ENCODE measurements at regions not wholly inside any gene's neighbourhood (a gene's known extent, or its start where the extent isn't known, plus 50 kb on each side); places are given as distances from the start of the nearest gene placed in this dataset.
A peak's percentile ranks its signal among the peaks of the same experiment; 100 is the strongest.

DNA sequence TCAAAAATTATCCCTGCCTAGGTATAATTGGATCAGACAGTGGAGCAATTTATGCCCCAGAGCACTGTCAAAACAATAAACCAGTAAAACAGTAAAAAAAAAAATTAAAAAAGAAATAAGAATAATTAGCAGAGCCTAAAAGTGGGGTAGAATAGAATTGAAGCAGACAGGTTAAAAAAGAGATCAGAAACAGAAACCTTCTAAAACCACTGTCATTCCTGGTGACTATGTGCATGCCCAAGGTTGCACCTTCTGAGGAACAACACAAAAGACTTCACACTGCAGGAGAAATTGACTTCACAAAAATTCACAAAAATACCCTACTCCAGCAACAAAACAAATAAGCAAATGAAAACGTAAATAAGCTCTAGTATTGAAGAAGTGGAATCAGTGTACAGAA is 168.6 kb downstream of the SPANXA1 start:
- ChIA-PET POLR2A (no interaction called here), CTCF (no interaction called here)
- no peak overlapping the region for H3K27ac ChIP-seq
- WGBS (ENCODE audit: missing lambda C conversion rate) = 95% methylated on average over 1 of the region's 1 CpG
- DNase-seq (ENCODE audit: low read depth in 1 of 2, low spot score in 1 of 2) = no peak
- FAIRE-seq = peak; percentile 63
- no peak overlapping the region for H3K4me2 ChIP-seq
- H3K4me1 ChIP-seq = no peaks in the 10 kb centered on the region
- no peak for TF ChIP-seq CHD4 (IDR thresholded peaks at IDR 0.05; ENCODE audit: borderline replicate concordance)
- TF ChIP-seq MYC (IDR thresholded peaks at IDR 0.05; ENCODE audit: borderline replicate concordance, low read length) = no peak
- no peak for TF ChIP-seq HEYL (CRISPR knock-in tag; IDR thresholded peaks at IDR 0.05)
- TF ChIP-seq, protein P1, sequence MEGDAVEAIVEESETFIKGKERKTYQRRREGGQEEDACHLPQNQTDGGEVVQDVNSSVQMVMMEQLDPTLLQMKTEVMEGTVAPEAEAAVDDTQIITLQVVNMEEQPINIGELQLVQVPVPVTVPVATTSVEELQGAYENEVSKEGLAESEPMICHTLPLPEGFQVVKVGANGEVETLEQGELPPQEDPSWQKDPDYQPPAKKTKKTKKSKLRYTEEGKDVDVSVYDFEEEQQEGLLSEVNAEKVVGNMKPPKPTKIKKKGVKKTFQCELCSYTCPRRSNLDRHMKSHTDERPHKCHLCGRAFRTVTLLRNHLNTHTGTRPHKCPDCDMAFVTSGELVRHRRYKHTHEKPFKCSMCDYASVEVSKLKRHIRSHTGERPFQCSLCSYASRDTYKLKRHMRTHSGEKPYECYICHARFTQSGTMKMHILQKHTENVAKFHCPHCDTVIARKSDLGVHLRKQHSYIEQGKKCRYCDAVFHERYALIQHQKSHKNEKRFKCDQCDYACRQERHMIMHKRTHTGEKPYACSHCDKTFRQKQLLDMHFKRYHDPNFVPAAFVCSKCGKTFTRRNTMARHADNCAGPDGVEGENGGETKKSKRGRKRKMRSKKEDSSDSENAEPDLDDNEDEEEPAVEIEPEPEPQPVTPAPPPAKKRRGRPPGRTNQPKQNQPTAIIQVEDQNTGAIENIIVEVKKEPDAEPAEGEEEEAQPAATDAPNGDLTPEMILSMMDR (IDR thresholded peaks at IDR 0.05) = no peak
- TF ChIP-seq CBX8 (IDR thresholded peaks at IDR 0.05) = no peak
- no peak for TF ChIP-seq GATA3 (IDR thresholded peaks at IDR 0.05; ENCODE audit: borderline replicate concordance)
- TF ChIP-seq NFE2L2 (conservative IDR thresholded peaks at IDR 0.05; ENCODE audit: low read length) = no peak
- TF ChIP-seq SREBF2 (IDR thresholded peaks at IDR 0.05) = no peak
- no peak for TF ChIP-seq MAZ (IDR thresholded peaks at IDR 0.05; ENCODE audit: borderline replicate concordance, low read depth, low read length)
- TF ChIP-seq, protein P2, sequence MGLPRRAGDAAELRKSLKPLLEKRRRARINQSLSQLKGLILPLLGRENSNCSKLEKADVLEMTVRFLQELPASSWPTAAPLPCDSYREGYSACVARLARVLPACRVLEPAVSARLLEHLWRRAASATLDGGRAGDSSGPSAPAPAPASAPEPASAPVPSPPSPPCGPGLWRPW (IDR thresholded peaks at IDR 0.05) = no peak
- TF ChIP-seq, protein P3, sequence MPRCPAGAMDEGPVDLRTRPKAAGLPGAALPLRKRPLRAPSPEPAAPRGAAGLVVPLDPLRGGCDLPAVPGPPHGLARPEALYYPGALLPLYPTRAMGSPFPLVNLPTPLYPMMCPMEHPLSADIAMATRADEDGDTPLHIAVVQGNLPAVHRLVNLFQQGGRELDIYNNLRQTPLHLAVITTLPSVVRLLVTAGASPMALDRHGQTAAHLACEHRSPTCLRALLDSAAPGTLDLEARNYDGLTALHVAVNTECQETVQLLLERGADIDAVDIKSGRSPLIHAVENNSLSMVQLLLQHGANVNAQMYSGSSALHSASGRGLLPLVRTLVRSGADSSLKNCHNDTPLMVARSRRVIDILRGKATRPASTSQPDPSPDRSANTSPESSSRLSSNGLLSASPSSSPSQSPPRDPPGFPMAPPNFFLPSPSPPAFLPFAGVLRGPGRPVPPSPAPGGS (IDR thresholded peaks at IDR 0.05) = no peak
- no peak for TF ChIP-seq FOXS1 (CRISPR knock-in tag; IDR thresholded peaks at IDR 0.05)
- no peak overlapping the region for H3K4me3 ChIP-seq
- ATAC-seq = no peak
- H3K9me3 ChIP-seq = 0 out of 3 replicates have a peak, but pooled peaks cover 2% of the 10 kb centered on the region

DNA sequence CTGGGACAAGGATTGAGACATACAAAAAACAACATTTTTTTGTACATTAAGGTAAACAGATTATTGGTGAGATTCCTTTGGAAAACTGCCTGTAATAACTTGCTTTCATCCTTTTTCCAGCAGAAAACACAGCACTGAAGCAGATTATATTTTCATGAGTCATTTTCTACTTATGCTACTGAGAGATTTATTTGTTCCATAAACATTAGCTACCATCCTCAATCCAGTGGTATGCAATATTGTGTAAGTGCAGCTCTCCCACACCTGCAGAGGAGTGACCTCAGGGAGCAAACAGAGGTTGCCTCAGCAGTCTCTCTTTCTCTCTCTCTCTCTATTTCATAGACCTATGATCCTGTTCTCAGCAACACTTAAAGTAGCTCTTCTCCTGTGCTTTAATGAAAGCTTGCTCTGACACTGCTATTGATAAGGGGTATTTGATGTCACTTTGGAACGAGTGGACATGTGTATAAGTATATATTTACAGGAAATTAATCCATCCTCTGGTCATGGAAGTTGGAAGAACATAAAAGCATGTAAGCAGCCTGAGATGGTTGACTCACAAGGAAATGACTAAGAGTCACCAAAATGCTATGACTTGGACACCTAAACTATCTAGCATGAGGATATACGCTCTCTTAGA is 163.7 kb upstream of the SPANXC start:
- CTCF ChIA-PET = interaction anchor here (1.0 to 1.5 kb wide), 3 partner anchors 348 to 490 kb away, joined by 3 to 6 read pairs (median 4); no protein-coding TSS in a partner anchor
- Histone ChIP-seq H3K27ac (peak overlapping the region; percentile 79 to 92), H3K4me3 (no peak overlapping the region), H3K4me2 (peak overlapping the region; percentile 69), H3K9me3 (peaks cover 14% of the 10 kb centered on the region; the same call in 2 of the 3 replicates), H3K4me1 (peaks cover 27% of the 10 kb centered on the region)
- POLR2A ChIA-PET = interaction anchor here (1.2 kb wide), 1 partner anchor 63 kb away, joined by 4 read pairs; no protein-coding TSS in a partner anchor
- DNase-seq (ENCODE audit: low read depth in 1 of 2, low spot score in 1 of 2) (peak; percentile 61 to 97), ATAC-seq (peak; percentile 94 to 99), FAIRE-seq (no peak)
- 5% methylated on average over 2 of the region's 2 CpGs for WGBS (ENCODE audit: missing lambda C conversion rate)
- no peak for TF ChIP-seq CHD2 (IDR thresholded peaks at IDR 0.05; ENCODE audit: low read length, partially characterized antibody)
- TF ChIP-seq, protein P4, sequence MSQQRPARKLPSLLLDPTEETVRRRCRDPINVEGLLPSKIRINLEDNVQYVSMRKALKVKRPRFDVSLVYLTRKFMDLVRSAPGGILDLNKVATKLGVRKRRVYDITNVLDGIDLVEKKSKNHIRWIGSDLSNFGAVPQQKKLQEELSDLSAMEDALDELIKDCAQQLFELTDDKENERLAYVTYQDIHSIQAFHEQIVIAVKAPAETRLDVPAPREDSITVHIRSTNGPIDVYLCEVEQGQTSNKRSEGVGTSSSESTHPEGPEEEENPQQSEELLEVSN (IDR thresholded peaks at IDR 0.05; ENCODE audit: borderline replicate concordance, low read depth) = no peak
- no peak for TF ChIP-seq CBX2 (IDR thresholded peaks at IDR 0.05; ENCODE audit: borderline replicate concordance, low read depth)
- TF ChIP-seq HDAC2 (IDR thresholded peaks at IDR 0.05) = no peak
- TF ChIP-seq POLR2AphosphoS2 (conservative IDR thresholded peaks at IDR 0.05; ENCODE audit: low read length) = no peak
- no peak for TF ChIP-seq FOSB (CRISPR knock-in tag; IDR thresholded peaks at IDR 0.05)
- no peak for TF ChIP-seq NR3C1 (IDR thresholded peaks at IDR 0.05)
- peak; percentile 7 to 53; a peak in 3 of 5 replicates for TF ChIP-seq RAD21 (conservative IDR thresholded peaks at IDR 0.05 in 1 of 2, IDR thresholded peaks at IDR 0.05 in 1 of 2)
- no peak for TF ChIP-seq ZNF302 (CRISPR knock-in tag; IDR thresholded peaks at IDR 0.05)
- TF ChIP-seq, protein P1 (IDR thresholded peaks at IDR 0.05) = no peak
- no peak for TF ChIP-seq MYC (IDR thresholded peaks at IDR 0.05; ENCODE audit: borderline replicate concordance, low read length)
- TF ChIP-seq, protein P5, sequence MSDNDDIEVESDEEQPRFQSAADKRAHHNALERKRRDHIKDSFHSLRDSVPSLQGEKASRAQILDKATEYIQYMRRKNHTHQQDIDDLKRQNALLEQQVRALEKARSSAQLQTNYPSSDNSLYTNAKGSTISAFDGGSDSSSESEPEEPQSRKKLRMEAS (IDR thresholded peaks at IDR 0.05) = peak; percentile 58; the same call in 1 of the 2 replicates
- no peak for TF ChIP-seq CHD4 (IDR thresholded peaks at IDR 0.05; ENCODE audit: borderline replicate concordance)
- TF ChIP-seq HOXB5 (CRISPR knock-in tag; IDR thresholded peaks at IDR 0.05) = peak; percentile 44; the same call in 1 of the 2 replicates
- peak; percentile 89 for TF ChIP-seq GATA3 (IDR thresholded peaks at IDR 0.05; ENCODE audit: borderline replicate concordance)
- TF ChIP-seq RARB (CRISPR knock-in tag; IDR thresholded peaks at IDR 0.05) = peak; percentile 88
- no peak for TF ChIP-seq ZSCAN20 (CRISPR knock-in tag; IDR thresholded peaks at IDR 0.05)
- TF ChIP-seq FOXS1 (CRISPR knock-in tag; IDR thresholded peaks at IDR 0.05) = peak; percentile 79; the same call in 1 of the 2 replicates
- peak; percentile 47 for TF ChIP-seq MAFK (IDR thresholded peaks at IDR 0.05; ENCODE audit: partially characterized antibody)
- TF ChIP-seq CBX8 (IDR thresholded peaks at IDR 0.05) = no peak
- TF ChIP-seq BHLHE40 (IDR thresholded peaks at IDR 0.05; ENCODE audit: low read depth, low read length) = no peak
- TF ChIP-seq ZFP36 (IDR thresholded peaks at IDR 0.05; ENCODE audit: borderline replicate concordance, partially characterized antibody) = no peak
- TF ChIP-seq EHF (CRISPR knock-in tag; IDR thresholded peaks at IDR 0.05) = 0 out of 2 replicates have a peak, but pooled peaks have one; percentile 39
- TF ChIP-seq RFX5 (IDR thresholded peaks at IDR 0.05) = no peak
- TF ChIP-seq, protein P2 (IDR thresholded peaks at IDR 0.05) = peak; percentile 79; the same call in 1 of the 2 replicates
